HG03066 (cell line): ENCODE measurements at regions not wholly inside any gene's neighbourhood (a gene's known extent, or its start where the extent isn't known, plus 50 kb on each side); places are given as distances from the start of the nearest gene placed in this dataset.

Experiments used
- ATAC-seq: cut with Tn5 transposase; IDR thresholded peaks from one replicate; pipeline ENCODE4 v1.9.1; 2021; ENCODE audit warnings: low read depth; ENCODE audit not compliant: unreplicated experiment

DNA sequence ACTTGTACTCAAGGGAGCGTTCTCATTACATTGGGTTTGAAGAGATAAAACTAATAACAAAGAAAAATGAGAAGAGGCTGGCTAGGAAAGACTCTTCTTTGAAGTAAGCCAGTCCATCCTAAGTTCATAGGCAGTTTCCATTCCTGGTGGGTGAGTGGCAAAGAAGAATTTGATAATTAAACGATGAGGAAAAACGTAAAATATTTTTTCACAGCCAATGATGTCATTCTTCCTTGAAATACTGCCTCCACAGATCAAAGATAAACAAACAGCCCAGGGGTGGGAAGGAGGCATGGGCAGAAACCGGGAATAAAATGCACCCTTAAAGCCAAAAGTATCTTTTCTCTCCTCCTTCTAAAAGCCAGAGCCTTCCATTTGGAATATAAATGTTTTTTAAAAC lies 346.6 kb downstream of the PMP22 start:
- ATAC-seq, result no peak

DNA sequence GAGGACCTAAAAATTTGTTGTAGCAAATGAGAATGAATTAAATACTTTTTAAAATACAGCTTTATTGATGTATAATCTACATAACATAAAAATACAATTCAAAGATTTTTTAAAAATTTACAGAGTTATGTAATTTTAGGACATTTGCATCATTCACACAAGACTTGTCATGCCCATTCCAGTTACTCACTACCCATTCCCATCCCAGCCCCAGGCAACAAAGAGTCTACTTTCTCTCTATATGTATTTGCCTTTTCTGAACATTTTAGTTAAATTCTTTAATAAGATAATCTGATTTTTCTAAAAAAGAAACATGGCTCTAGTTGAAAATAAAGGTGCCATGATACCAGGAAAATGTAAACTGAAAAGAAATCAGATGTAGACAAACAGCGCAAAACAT lies 354.2 kb downstream of the PMP22 start:
- ATAC-seq, result no peak

GRCh38 chr17:14904386-14904785 lies 360.7 kb downstream of the PMP22 start:
- no peak for ATAC-seq

DNA sequence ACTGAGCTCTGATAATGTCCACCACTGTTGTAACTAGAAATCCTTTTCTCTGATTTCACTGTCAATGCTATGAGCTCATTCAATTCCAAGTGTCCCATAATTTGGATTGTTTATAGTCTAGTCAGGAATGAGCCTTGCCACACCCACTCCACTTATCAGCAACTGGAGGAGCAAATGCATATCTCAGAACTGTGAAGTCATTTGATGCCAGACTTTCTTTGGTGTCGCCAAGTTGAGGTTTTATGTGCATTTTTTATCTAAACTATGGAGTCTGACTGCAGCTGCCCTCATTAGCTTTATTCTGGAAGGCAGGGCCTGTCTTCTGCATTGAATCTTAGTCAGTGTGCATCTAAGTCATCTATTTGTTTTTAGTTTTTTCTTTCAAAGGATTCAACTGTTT lies 361.3 kb downstream of the PMP22 start:
- ATAC-seq, result no peak

DNA sequence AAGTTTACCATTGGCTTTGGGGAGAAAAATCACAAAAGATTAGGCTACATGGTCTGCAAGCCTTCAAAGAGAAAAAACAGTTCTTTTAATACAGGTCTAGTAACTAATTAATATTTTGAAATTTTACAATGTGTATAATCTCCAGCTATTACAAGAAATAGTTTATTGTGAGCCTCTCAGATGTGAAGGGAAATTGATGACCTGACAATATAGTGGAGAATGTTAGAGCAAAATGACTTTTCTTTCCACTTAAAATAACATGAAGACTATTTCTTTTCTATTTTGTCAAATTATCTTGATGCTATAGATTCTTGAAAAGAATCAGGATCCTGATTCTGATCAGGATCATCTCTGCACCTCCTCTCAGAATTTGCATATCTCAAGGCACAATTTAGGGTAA lies 362.3 kb downstream of the PMP22 start:
- ATAC-seq, result no peak

GRCh38 chr17:14902297-14902696 lies 362.8 kb downstream of the PMP22 start:
- no peak for ATAC-seq

- ATAC-seq, result no peak
Observed at GRCh38 chr17:14901376-14901775, 363.8 kb downstream of the PMP22 start.

- ATAC-seq, result no peak
Observed at GRCh38 chr17:14886200-14886739, 378.9 kb downstream of the PMP22 start.

DNA sequence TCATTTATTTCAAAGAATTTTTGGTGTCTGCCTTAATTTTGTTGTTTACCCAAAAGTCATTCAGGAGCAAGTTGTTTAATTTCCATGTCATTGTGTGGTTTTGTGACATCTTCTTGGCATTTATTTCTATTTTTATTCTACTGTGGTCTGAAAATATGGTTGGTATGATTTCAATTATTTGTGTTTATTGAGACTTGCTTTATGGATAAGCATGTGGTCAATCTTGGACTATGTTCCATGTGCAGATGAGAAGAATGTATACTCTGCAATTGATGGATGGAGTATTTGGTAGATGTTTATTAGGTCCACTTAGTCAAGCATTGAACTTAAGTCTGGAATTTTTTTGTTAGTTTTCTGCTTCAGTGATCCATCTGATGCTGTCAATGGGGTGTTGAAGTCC lies 383.0 kb downstream of the PMP22 start:
- no peak for ATAC-seq

DNA sequence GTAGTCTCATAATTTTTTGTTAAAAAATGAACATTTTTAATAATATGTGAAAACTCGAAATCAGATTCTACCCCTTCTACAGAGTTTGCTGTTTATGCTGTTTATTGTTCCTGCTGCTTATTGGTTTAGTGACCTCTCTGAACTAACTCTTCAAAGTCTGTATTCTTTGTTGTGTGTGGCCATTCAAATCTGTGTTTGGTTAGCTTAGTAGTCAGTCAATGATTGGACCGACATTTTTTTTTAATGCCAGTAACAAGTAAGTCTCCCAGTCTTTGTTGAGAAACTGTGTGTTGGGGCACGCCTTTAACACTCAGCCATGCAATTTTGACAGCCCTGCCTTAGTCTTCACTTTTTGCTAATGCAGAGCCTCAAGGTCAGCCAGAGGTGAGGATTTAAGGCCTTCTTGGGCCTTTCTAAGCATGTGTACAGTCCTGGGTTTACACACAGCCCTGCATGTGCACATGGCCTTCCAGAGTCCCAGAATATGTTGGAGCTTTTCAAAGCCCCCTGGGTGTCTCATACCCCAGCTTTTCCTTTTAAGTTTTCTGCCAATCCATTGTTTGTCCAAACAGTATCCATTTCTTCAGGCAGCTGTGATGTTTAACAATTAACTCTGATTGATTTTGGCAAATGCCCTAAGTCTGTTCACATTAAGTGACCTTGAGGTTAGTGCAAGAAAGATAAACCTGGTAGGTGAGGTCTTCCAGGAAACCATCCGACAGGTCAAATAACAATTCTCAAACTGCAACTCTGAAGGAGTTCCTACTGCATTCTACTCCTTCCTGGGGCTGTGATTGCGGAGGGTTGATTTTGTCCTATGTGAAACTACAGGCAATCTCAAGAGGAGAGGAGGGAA lies 389.3 kb downstream of the PMP22 start:
- no peak for ATAC-seq

DNA sequence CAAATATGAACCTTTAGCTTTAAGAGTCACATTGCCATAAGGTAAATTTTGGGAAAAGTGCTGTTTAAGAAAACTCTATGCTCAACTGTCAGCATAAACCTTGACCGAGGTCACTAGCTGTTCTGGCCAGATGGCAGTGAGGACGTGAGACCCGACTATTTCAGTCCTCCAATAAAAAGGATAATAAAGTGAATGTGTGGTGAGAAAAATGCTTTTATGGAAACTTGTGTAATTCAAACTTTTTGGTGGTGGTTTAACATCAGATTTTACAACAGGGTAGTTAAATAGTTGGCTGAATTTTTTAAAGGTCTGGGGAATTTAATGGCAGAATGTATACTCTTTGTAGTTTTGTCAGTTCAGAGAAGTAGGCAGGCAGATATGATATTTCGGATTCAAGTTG lies 391.1 kb downstream of the PMP22 start:
- ATAC-seq, result no peak

DNA sequence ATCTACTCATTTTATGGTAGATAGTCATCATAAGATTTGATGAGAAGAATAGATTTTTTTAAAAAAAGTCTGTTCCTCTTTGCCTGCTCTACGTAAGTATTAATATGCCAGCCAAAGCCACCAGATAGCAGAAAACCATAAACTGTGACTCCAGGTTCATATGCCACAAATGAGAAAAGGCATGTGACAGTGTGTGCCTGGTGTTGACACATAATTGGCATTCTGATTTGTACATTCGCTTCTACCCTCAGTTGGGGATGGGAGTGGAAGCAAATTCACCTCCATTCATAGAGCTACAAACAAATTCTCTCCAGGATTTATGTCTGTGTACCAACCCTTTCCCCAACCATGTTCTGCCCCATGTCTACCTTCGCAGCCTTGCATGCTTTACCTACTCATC lies 391.6 kb downstream of the PMP22 start:
- no peak for ATAC-seq

DNA sequence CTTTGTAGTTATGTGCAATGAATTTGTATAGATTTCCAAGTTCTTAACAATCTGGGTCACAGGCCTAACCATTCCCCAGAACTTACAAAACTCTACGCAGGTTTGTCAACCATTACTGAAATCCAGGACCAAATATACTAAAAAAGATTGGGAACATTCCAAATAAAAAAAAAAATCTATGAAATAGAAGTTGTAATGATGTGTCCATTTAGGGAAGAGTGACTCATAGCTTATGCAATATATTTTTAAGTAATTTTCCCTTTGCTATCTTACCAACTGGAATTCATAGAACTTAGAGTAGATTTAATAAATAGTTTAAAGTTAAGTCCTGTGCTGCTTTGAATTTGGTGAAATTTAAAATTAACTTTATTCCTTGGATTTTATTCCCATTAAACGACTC lies 393.2 kb downstream of the PMP22 start:
- ATAC-seq, result no peak

DNA sequence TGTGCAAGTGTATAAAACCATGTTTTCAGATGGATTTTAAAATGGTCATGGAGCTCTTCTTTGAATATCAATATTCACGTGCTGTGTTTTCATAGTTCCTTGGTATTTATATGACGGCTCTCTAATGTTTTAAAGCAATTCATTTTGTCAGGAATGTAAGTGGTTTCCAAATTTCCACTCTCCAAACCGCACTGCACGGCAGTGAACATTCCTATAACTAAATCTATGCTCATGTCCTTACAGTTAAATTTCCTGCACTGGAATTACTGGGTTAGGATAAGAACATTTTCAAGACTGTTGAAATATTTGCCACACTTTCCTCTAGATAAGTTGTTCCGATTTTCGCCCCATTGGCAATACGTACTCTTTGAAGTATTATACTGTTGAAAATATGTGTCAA lies 398.9 kb downstream of the PMP22 start:
- no peak for ATAC-seq

DNA sequence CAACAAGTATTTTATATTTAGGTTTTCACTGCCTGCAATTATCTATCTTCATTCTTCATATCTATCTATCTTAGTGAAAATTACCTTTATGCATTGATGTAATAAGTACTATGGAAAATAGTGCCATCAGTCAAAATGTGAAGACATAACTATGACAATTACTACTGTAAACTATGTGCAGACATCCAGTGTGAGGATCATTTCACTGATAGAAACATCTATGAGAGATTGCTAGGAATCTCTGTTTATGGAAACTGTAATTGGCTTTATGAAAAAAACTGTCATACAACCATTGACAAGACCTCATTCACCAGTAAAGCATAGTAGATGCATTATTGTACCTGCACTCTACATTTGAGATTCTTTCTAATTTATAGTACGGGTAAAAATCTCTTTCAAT lies 401.0 kb downstream of the PMP22 start:
- ATAC-seq, result no peak

- no peak for ATAC-seq
Observed at GRCh38 chr17:14859542-14859941, 405.6 kb downstream of the PMP22 start.

- no peak for ATAC-seq
Observed at GRCh38 chr17:14856176-14856575, 408.9 kb downstream of the PMP22 start.

DNA sequence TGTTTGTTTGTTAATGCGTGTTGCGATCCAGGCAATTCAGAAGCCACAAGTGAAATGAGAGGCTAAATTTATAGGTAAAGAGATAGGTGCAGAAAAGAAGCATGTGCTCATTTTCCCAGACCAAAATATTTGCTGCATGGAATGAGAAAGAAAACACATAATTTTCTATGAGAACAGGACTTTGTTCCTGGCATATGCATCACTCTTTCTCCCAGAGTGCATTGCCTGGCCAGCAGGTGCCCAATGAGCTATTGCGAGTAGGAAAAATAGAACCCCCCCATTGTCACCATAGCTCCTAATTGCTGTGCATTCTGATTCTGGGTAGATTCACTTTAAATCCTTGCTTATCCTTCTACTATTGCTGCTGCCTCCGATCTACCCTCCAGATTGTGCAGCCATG lies 410.4 kb downstream of the PMP22 start:
- no peak for ATAC-seq

DNA sequence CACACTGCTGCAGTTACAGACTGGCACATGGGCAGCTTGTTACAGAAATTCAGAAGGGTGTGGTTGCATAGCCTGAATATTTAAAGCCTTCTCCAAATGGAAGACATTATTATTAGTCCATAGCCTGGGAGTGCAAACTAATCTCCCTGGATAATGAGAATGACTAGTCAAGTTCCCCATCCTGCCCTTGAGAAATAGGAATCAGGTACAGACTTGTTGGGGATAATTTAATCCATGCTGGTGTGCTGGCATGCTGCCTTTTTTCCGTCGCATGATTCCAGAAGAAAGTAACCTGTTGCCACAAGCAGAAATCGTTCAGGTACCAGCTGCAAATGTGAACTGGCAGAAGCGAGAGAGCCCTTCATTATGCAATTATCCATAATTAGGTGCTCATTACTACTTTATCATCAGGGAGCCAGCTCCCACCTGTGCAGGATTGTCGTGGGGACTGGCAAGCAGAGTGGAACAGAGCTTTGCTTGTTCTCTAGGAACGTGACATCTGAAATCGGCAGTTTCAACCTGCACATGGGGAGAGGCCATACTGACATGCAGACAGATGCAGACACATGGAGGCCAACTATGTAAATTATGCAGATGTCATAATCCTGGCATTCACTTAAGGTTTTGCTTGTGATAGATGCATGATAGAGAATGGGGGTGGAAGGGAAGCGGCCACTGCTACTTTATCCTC lies 419.4 kb downstream of the PMP22 start:
- ATAC-seq, result no peak

DNA sequence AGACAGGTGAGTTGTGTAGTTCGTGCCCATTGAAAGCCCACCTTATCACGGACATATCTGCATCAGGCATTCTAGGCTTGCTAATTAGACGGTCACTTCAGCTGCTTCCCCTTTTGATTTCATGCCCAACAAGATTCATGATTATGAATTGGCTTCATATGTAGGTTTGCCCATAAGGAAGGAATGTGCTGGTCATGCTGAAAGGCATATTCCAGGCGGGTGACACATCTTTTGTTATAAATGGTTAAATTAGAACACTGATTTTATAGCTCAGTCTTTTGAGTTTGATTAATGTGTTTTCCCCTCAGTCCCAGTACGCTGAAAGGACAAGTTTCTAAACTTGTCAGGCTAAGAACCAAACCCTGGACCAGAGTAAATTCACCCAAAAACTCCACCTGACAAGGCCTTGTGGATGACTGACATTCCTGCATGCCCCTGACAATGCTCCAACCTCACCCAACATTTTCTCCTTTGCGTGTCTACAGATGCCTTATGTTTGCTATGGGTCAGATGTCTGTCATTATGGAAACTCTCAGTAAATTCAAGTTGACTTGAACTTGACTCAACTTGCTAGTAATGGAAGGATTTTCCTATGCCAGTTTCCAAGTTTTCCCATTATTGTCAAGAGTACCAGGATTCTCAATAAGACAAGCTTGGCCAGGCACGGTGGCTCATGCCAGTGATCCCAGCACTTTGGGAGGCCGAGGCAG lies 421.9 kb downstream of the PMP22 start:
- no peak for ATAC-seq

- ATAC-seq, result no peak
Observed at GRCh38 chr17:14840616-14841231, 424.4 kb downstream of the PMP22 start.
